Left forelimb (tissue), 1 donor: ENCODE measurements at regions not wholly inside any gene's neighbourhood (a gene's known extent, or its start where the extent isn't known, plus 50 kb on each side); places are given as distances from the start of the nearest gene placed in this dataset.

Source experiments
- DNase-seq: peaks from one replicate; pipeline ENCODE4 v3.0.0-alpha.2; 2018; ENCODE audit warnings: low spot score

GRCh38 chr2:239905884-239906654 lies 119.1 kb downstream of the NDUFA10 start:
- DNase-seq: no peak

- no peak for DNase-seq
Observed at GRCh38 chr2:239905306-239905705, 119.8 kb downstream of the NDUFA10 start.

DNA sequence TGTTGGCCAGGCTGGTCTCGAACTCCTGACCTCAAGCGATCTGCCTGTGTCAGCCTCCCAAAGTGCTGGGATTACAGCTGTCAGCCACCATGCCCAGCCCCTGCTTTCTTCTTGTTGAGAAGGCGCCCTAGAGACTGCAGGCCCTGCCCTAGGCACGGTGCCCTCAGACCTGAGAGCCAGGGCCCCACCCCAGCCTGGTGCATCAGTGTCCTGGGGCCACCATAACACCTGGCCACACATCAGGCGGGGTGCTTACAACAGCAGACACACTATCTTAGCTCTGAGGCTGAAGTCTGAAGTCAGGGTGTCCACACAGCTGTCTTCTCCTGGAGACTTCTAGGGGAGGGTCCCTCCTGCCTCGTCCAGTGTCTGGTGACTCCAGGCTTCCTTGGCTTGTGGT lies 120.6 kb downstream of the NDUFA10 start:
- no peak for DNase-seq

- DNase-seq: no peak
Observed at GRCh38 chr2:239903803-239904202, 121.3 kb downstream of the NDUFA10 start.

DNA sequence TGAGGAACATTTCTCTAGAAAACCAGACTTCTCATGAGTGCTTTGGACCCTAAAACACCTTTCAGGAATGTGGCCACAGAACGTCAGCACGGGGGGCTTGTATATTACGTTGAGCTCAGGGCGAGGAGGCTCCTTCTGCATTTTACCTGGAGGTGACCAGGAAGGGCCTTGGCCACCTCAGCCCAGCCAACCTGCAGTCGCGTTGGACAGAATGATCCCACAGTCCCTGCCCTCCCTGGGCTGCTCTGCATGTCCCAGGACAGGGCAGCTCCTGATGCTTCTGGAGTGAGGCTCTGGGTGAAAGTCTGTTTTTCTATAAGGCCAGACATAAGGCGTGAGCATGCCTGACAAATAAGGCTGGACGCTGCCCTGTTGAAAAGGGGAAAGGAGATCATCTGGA lies 121.9 kb downstream of the NDUFA10 start:
- DNase-seq: no peak

- DNase-seq: no peak
Observed at GRCh38 chr2:239902749-239903201, 122.4 kb downstream of the NDUFA10 start.

GRCh38 chr2:239898292-239898925 lies 126.7 kb downstream of the NDUFA10 start:
- DNase-seq: no peak

- no peak for DNase-seq
Observed at GRCh38 chr2:239897596-239898235, 127.4 kb downstream of the NDUFA10 start.

DNA sequence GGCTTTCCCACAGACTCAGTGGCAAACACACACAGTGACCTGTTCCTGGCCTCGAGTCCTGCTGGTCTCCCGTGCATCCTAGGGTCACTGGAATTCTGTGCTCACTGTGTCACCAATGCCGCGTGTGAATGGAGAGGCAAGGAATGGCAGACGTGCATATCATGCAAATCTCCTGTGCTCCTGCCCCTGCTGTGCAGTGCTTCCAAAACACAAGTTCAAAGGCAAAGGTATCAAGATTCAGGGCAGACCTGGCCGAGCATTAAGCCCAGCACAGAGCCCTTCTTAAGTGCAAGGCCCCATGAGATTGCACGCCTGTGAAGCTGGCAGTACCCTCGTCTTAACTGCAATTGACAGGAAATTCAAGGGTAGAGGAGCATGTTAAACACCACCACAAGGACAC lies 129.1 kb downstream of the NDUFA10 start:
- no peak for DNase-seq

GRCh38 chr2:239895669-239896068 lies 129.5 kb downstream of the NDUFA10 start:
- no peak for DNase-seq

- no peak for DNase-seq
Observed at GRCh38 chr2:239895116-239895515, 130.0 kb downstream of the NDUFA10 start.

GRCh38 chr2:239894276-239894675 lies 130.9 kb downstream of the NDUFA10 start:
- no peak for DNase-seq

GRCh38 chr2:239893236-239893515 lies 132.0 kb downstream of the NDUFA10 start:
- peak; percentile 30 for DNase-seq

- DNase-seq: no peak
Observed at GRCh38 chr2:239892441-239893235, 132.5 kb downstream of the NDUFA10 start.

GRCh38 chr2:239891698-239892097 lies 133.4 kb downstream of the NDUFA10 start:
- DNase-seq: no peak

GRCh38 chr2:239890206-239890746 lies 134.9 kb downstream of the NDUFA10 start:
- peak; percentile 31 for DNase-seq

- DNase-seq: peak; percentile 66
Observed at GRCh38 chr2:239889641-239890121, 135.5 kb downstream of the NDUFA10 start.

GRCh38 chr2:239887604-239888003 lies 137.5 kb downstream of the NDUFA10 start:
- DNase-seq: no peak

- no peak for DNase-seq
Observed at GRCh38 chr2:239886781-239887180, 138.4 kb downstream of the NDUFA10 start.

DNA sequence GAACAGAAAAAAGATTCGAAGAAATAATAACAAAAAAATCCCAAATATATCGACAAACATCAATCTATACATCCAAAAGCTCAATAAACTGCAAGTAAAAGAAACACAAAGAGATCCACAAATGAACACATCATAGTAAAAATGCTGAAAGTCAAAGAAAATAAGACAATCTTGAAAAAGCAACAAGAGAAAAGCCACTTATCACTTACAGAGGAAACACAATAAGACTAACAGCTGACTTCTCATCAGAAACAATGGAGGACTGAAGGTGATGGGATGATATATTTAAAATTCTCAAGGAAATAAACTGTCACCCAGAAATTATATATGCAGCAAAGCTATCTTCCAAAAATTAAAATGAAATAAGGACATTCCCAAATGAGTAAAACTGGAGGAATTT lies 140.3 kb downstream of the NDUFA10 start:
- no peak for DNase-seq

DNA sequence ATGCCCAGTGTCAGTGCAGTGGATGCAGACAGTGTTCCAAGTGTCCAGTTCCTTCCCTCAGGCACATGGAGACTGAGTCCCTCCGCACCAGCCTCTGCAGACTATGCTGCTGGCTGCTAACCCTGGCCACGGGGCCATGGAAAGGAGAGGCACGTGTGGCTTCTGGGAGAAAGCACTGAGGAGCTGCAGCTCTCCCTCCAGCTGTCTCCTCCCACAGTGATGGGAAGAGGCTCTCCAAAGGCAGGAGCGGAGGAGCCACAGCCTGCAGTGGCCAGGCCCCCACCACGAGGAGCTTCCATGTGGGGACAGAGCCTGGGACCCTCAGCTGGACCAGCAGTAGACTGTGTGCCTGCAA lies 141.1 kb downstream of the NDUFA10 start:
- DNase-seq: peak; percentile 33
